Tibial artery (tissue), 4 donors: ENCODE measurements at regions not wholly inside any gene's neighbourhood (a gene's known extent, or its start where the extent isn't known, plus 50 kb on each side); places are given as distances from the start of the nearest gene placed in this dataset.

ENCODE experiments used
- DNase-seq, 2 donors: peaks; one replicate each; pipeline ENCODE4 v3.0.0-alpha.2; 2019
- H3K27ac ChIP-seq, 2 donors: fragments of 200-600 bp; sonication (generic) in 1 of 2; 1 replicate in 1 of 2; 2 replicates in 1 of 2; pipeline ENCODE4 v1.5.1; 2018 to 2019; ENCODE audit warnings: mild to moderate bottlenecking in 1 of 2
- H3K27me3 ChIP-seq, 2 donors: fragments of 200-600 bp; sonication (generic) in 1 of 2; one replicate each; pipeline versions ENCODE4 v1.5.1 to v1.6.0; 2016 to 2019
- H3K36me3 ChIP-seq, 3 donors: fragments of 200-600 bp; sonication (generic) in 2 of 3; one replicate each; pipeline ENCODE4 v1.5.1; 2016 to 2019; ENCODE audit warnings: mild to moderate bottlenecking in 2 of 3
- H3K4me1 ChIP-seq, 4 donors: fragments of 200-600 bp; sonication (generic) in 2 of 4; 1 replicate in 3 of 4; 2 replicates in 1 of 4; pipeline ENCODE4 v1.5.1; 2016 to 2019
- H3K4me3 ChIP-seq, 2 donors: fragments of 200-600 bp; sonication (generic) in 1 of 2; 1 replicate in 1 of 2; 2 replicates in 1 of 2; pipeline ENCODE4 v1.5.1; 2018 to 2019; ENCODE audit warnings: mild to moderate bottlenecking in 2 of 2
- H3K9me3 ChIP-seq, 3 donors: fragments of 200-600 bp; sonication (generic) in 1 of 3; one replicate each; pipeline ENCODE4 v1.5.1; 2016 to 2019
- CTCF ChIP-seq, 2 experiments: fragments of 200-600 bp in 1 of 2; fragments of 450-650 bp in 1 of 2; IDR thresholded peaks; one replicate each; pipeline ENCODE4 v1.5.1; 2017 to 2019; ENCODE audit warnings: antibody characterized with exemption in 2 of 2, mild to moderate bottlenecking in 1 of 2, moderate library complexity in 1 of 2
- intact Hi-C: fragments of 100-400 bp; cut with DNase I; formaldehyde crosslinking; loops from one replicate; pipeline ENCODE4 v1.15.0; 2023; ENCODE audit warnings: low total_unique reads

- TF ChIP-seq CTCF (IDR thresholded peaks at IDR 0.05): no peak
- intact Hi-C loops: no loop called here
- Histone ChIP-seq H3K27ac (no peak overlapping the region), H3K27me3 (no peaks in the 10 kb centered on the region), H3K36me3 (no peaks in the 10 kb centered on the region), H3K4me1 (peaks cover 0 to 2% (median 0%) of the 10 kb centered on the region in 4 donors), H3K4me3 (no peak overlapping the region), H3K9me3 (no peaks in the 10 kb centered on the region)
- DNase-seq: no peak
Measured at GRCh38 chr5:143748516-143748915, 63.4 kb upstream of the HMHB1 start.

DNA sequence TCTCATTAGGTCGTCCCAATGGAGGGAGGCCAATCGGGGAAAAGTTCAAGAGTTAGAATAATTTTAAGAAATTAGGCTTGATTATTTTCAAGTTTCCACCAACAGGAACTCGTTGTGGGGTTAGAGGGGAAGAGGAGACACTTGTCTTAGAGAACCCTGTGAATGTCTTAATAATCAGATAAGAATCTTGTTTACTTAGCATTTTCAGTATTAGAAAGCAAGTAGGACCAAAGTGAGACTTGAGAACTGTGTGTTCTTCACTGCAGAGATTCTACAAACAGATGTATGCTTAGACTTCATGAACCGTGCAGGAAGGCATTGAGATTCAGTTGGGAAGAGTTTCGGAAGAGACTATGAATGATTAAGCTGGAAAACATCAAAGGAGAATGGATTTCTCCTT, 69.0 kb upstream of the HMHB1 start:
- Histone ChIP-seq H3K4me3 (no peak overlapping the region), H3K4me1 (peaks cover 0 to 5% (median 0%) of the 10 kb centered on the region in 4 donors), H3K27me3 (no peaks in the 10 kb centered on the region), H3K27ac (no peak overlapping the region), H3K9me3 (no peaks in the 10 kb centered on the region), H3K36me3 (no peaks in the 10 kb centered on the region)
- no peak for DNase-seq
- TF ChIP-seq CTCF (IDR thresholded peaks at IDR 0.05): no peak
- intact Hi-C loops: no loop called here

DNA sequence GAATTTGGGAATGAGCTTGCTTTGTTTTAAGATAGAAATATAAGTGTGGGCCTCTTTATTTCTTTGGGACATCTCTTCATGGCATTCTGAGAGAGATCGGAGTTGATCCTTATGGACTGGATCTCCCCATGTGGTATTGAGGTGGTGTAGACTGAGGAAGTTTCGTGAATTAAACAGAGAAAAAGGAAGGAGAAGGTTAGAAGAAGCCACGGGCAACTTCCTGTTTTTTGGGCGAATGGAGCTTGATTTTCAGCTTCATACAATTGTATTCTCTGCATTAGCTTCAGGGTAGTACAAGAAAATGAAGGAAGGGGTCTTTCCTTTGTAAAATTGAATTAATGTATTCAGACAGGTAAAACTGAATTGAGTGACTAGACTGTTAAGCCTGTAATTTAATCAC, 70.5 kb upstream of the HMHB1 start:
- Histone ChIP-seq H3K4me3 (no peak overlapping the region), H3K4me1 (peaks cover 0 to 5% (median 0%) of the 10 kb centered on the region in 4 donors), H3K9me3 (no peaks in the 10 kb centered on the region), H3K36me3 (no peaks in the 10 kb centered on the region), H3K27me3 (no peaks in the 10 kb centered on the region), H3K27ac (no peak overlapping the region)
- intact Hi-C loops: no loop called here
- no peak for TF ChIP-seq CTCF (IDR thresholded peaks at IDR 0.05)
- no peak for DNase-seq

- no peak overlapping the region for H3K27ac ChIP-seq
- no peaks in the 10 kb centered on the region for H3K36me3 ChIP-seq
- H3K9me3 ChIP-seq: no peaks in the 10 kb centered on the region
- peaks cover 0 to 5% (median 0%) of the 10 kb centered on the region in 4 donors for H3K4me1 ChIP-seq
- TF ChIP-seq CTCF (IDR thresholded peaks at IDR 0.05): no peak
- H3K4me3 ChIP-seq: no peak overlapping the region
- intact Hi-C loops: no loop called here
- no peaks in the 10 kb centered on the region for H3K27me3 ChIP-seq
- DNase-seq: no peak
Measured at GRCh38 chr5:143740956-143741355, 71.0 kb upstream of the HMHB1 start.

DNA sequence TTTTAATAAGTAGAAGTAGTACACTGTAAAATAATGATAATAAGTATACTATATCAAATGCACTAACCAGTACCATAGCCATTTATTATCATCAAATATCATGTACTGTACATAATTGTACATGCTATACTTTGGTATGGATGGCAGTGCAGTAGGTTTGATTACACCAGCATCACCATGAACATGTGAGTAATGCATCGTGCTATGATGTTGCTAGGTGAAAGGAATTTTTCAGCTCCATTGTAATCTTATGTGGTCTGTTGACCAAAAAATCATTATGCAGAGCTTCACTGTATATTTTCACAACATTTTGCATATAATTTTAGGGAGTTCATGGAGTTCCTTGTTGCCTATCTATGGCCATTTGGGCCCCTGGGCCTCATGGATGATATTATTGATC, 72.2 kb upstream of the HMHB1 start:
- H3K9me3 ChIP-seq: no peaks in the 10 kb centered on the region
- no peak overlapping the region for H3K27ac ChIP-seq
- no peaks in the 10 kb centered on the region for H3K36me3 ChIP-seq
- H3K4me3 ChIP-seq: no peak overlapping the region
- DNase-seq: no peak
- intact Hi-C loops: no loop called here
- H3K27me3 ChIP-seq: no peaks in the 10 kb centered on the region
- TF ChIP-seq CTCF (IDR thresholded peaks at IDR 0.05): no peak
- H3K4me1 ChIP-seq: peaks cover 0 to 5% (median 0%) of the 10 kb centered on the region in 4 donors
